ENCODE measurements at regions not wholly inside any gene's neighbourhood (a gene's known extent, or its start where the extent isn't known, plus 50 kb on each side); places are given as distances from the start of the nearest gene placed in this dataset.

DNA sequence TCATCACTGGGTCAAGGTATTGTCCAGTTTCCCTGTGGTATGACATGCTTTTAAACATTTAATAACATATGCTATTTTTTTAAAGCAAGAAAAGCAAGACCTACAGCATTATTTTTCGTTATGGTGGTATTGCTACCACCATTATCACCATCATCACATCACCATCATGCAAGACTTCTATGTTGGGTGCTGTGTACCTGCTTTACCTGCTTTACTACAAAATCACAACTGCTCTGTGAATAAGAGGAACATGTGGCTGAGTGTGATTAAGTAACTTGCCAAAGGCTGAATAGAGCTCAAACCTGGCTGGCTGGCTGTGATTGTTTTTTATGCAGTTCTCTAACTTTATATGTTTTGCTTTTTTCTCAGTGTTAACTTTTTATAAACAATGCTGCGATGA lies 140.8 kb upstream of the CLINT1 start:
- TF ChIP-seq POLR2A (IDR thresholded peaks at IDR 0.05; ENCODE audit: low read depth, low read length) (no peak), POLR2AphosphoS5 (IDR thresholded peaks at IDR 0.05; ENCODE audit: low read depth, low read length) (no peak), TAF1 (IDR thresholded peaks at IDR 0.05; ENCODE audit: borderline replicate concordance, low read depth, low read length) (no peak)

Data from GM12892 (cell line).